Tibial artery (tissue), 4 donors: ENCODE measurements at regions not wholly inside any gene's neighbourhood (a gene's known extent, or its start where the extent isn't known, plus 50 kb on each side); places are given as distances from the start of the nearest gene placed in this dataset.

Experiments used
- DNase-seq, 2 donors: peaks; one replicate each; pipeline ENCODE4 v3.0.0-alpha.2; 2019
- H3K27ac ChIP-seq, 2 donors: fragments of 200-600 bp; sonication (generic) in 1 of 2; 1 replicate in 1 of 2; 2 replicates in 1 of 2; pipeline ENCODE4 v1.5.1; 2018 to 2019; ENCODE audit warnings: mild to moderate bottlenecking in 1 of 2
- H3K27me3 ChIP-seq, 2 donors: fragments of 200-600 bp; sonication (generic) in 1 of 2; one replicate each; pipeline versions ENCODE4 v1.5.1 to v1.6.0; 2016 to 2019
- H3K36me3 ChIP-seq, 3 donors: fragments of 200-600 bp; sonication (generic) in 2 of 3; one replicate each; pipeline ENCODE4 v1.5.1; 2016 to 2019; ENCODE audit warnings: mild to moderate bottlenecking in 2 of 3
- H3K4me1 ChIP-seq, 4 donors: fragments of 200-600 bp; sonication (generic) in 2 of 4; 1 replicate in 3 of 4; 2 replicates in 1 of 4; pipeline ENCODE4 v1.5.1; 2016 to 2019
- H3K4me3 ChIP-seq, 2 donors: fragments of 200-600 bp; sonication (generic) in 1 of 2; 1 replicate in 1 of 2; 2 replicates in 1 of 2; pipeline ENCODE4 v1.5.1; 2018 to 2019; ENCODE audit warnings: mild to moderate bottlenecking in 2 of 2
- H3K9me3 ChIP-seq, 3 donors: fragments of 200-600 bp; sonication (generic) in 1 of 3; one replicate each; pipeline ENCODE4 v1.5.1; 2016 to 2019
- CTCF ChIP-seq, 2 experiments: fragments of 200-600 bp in 1 of 2; fragments of 450-650 bp in 1 of 2; IDR thresholded peaks; one replicate each; pipeline ENCODE4 v1.5.1; 2017 to 2019; ENCODE audit warnings: antibody characterized with exemption in 2 of 2, mild to moderate bottlenecking in 1 of 2, moderate library complexity in 1 of 2
- intact Hi-C: fragments of 100-400 bp; cut with DNase I; formaldehyde crosslinking; loops from one replicate; pipeline ENCODE4 v1.15.0; 2023; ENCODE audit warnings: low total_unique reads

- no peaks in the 10 kb centered on the region for H3K4me1 ChIP-seq
- no peak overlapping the region for H3K27ac ChIP-seq
- TF ChIP-seq CTCF (IDR thresholded peaks at IDR 0.05) = no peak
- DNase-seq = no peak
- intact Hi-C loops = no loop called here
- peaks cover 0 to 26% of the 10 kb centered on the region in 2 donors for H3K27me3 ChIP-seq
- H3K4me3 ChIP-seq = no peak overlapping the region
- no peaks in the 10 kb centered on the region for H3K36me3 ChIP-seq
- no peaks in the 10 kb centered on the region for H3K9me3 ChIP-seq
These were observed 203.6 kb downstream of the ERMARD start for GRCh38 chr6:169954977-169955376.

- intact Hi-C loops = no loop called here
- no peak for TF ChIP-seq CTCF (IDR thresholded peaks at IDR 0.05)
- H3K9me3 ChIP-seq = no peaks in the 10 kb centered on the region
- H3K4me3 ChIP-seq = no peak overlapping the region
- no peak overlapping the region for H3K27ac ChIP-seq
- H3K27me3 ChIP-seq = peaks cover 0 to 21% of the 10 kb centered on the region in 2 donors
- DNase-seq = no peak
- H3K4me1 ChIP-seq = no peaks in the 10 kb centered on the region
- no peaks in the 10 kb centered on the region for H3K36me3 ChIP-seq
These were observed 202.3 kb downstream of the ERMARD start for GRCh38 chr6:169953686-169954085.

GRCh38 chr6:169950558-169950957 is 199.1 kb downstream of the ERMARD start:
- intact Hi-C loops = no loop called here
- H3K9me3 ChIP-seq = no peaks in the 10 kb centered on the region
- H3K27ac ChIP-seq = no peak overlapping the region
- DNase-seq = no peak
- no peak for TF ChIP-seq CTCF (IDR thresholded peaks at IDR 0.05)
- H3K4me1 ChIP-seq = no peaks in the 10 kb centered on the region
- H3K27me3 ChIP-seq = peaks cover 0 to 6% of the 10 kb centered on the region in 2 donors
- no peak overlapping the region for H3K4me3 ChIP-seq
- no peaks in the 10 kb centered on the region for H3K36me3 ChIP-seq

- Histone ChIP-seq H3K9me3 (no peaks in the 10 kb centered on the region), H3K27me3 (peaks cover 0 to 4% of the 10 kb centered on the region in 2 donors), H3K27ac (no peak overlapping the region), H3K36me3 (no peaks in the 10 kb centered on the region), H3K4me1 (no peaks in the 10 kb centered on the region), H3K4me3 (no peak overlapping the region)
- intact Hi-C loops = no loop called here
- no peak for DNase-seq
- no peak for TF ChIP-seq CTCF (IDR thresholded peaks at IDR 0.05)
These were observed 198.2 kb downstream of the ERMARD start for GRCh38 chr6:169949511-169950097.

- H3K9me3 ChIP-seq = peaks cover 0 to 10% (median 6%) of the 10 kb centered on the region in 3 donors
- no peaks in the 10 kb centered on the region for H3K27me3 ChIP-seq
- H3K36me3 ChIP-seq = no peaks in the 10 kb centered on the region
- no peak overlapping the region for H3K27ac ChIP-seq
- no peak for DNase-seq
- intact Hi-C loops = no loop called here
- H3K4me1 ChIP-seq = no peaks in the 10 kb centered on the region
- H3K4me3 ChIP-seq = no peak overlapping the region
- no peak for TF ChIP-seq CTCF (IDR thresholded peaks at IDR 0.05)
These were observed 195.5 kb downstream of the ERMARD start for GRCh38 chr6:169946971-169947370.

- no peak overlapping the region for H3K27ac ChIP-seq
- no peaks in the 10 kb centered on the region for H3K36me3 ChIP-seq
- no peak for TF ChIP-seq CTCF (IDR thresholded peaks at IDR 0.05)
- H3K9me3 ChIP-seq = peaks cover 0 to 10% (median 6%) of the 10 kb centered on the region in 3 donors
- intact Hi-C loops = no loop called here
- H3K27me3 ChIP-seq = peaks cover 0 to 10% of the 10 kb centered on the region in 2 donors
- H3K4me3 ChIP-seq = no peak overlapping the region
- DNase-seq = no peak
- no peaks in the 10 kb centered on the region for H3K4me1 ChIP-seq
These were observed 193.7 kb downstream of the ERMARD start for GRCh38 chr6:169945117-169945516.
